ENCODE measurements at regions not wholly inside any gene's neighbourhood (a gene's known extent, or its start where the extent isn't known, plus 50 kb on each side); places are given as distances from the start of the nearest gene placed in this dataset.

GRCh38 chr9:29999645-30000044, 2384.8 kb upstream of the ACO1 start:
- TF ChIP-seq, protein P1, sequence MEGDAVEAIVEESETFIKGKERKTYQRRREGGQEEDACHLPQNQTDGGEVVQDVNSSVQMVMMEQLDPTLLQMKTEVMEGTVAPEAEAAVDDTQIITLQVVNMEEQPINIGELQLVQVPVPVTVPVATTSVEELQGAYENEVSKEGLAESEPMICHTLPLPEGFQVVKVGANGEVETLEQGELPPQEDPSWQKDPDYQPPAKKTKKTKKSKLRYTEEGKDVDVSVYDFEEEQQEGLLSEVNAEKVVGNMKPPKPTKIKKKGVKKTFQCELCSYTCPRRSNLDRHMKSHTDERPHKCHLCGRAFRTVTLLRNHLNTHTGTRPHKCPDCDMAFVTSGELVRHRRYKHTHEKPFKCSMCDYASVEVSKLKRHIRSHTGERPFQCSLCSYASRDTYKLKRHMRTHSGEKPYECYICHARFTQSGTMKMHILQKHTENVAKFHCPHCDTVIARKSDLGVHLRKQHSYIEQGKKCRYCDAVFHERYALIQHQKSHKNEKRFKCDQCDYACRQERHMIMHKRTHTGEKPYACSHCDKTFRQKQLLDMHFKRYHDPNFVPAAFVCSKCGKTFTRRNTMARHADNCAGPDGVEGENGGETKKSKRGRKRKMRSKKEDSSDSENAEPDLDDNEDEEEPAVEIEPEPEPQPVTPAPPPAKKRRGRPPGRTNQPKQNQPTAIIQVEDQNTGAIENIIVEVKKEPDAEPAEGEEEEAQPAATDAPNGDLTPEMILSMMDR (IDR thresholded peaks at IDR 0.05): no peak
- TF ChIP-seq POLR2AphosphoS5 (IDR thresholded peaks at IDR 0.05) (no peak), POLR2A (IDR thresholded peaks at IDR 0.05; ENCODE audit: low read depth) (no peak)

Measured in esophagus muscularis mucosa (tissue), 3 donors.